CD4-positive, alpha-beta T cell treated with Interleukin-1 beta for 1 hour (primary cell): ENCODE measurements at regions not wholly inside any gene's neighbourhood (a gene's known extent, or its start where the extent isn't known, plus 50 kb on each side); places are given as distances from the start of the nearest gene placed in this dataset.
"Not testable (repeated sequence)": the region's sequence is repeated elsewhere in the genome, so short reads cannot be mapped to it uniquely, and the experiment has no call there.

Source experiments
- DNase-seq, 2 donors: peaks; one replicate each; pipeline ENCODE4 v3.0.0-alpha.2; 2020 to 2022

DNA sequence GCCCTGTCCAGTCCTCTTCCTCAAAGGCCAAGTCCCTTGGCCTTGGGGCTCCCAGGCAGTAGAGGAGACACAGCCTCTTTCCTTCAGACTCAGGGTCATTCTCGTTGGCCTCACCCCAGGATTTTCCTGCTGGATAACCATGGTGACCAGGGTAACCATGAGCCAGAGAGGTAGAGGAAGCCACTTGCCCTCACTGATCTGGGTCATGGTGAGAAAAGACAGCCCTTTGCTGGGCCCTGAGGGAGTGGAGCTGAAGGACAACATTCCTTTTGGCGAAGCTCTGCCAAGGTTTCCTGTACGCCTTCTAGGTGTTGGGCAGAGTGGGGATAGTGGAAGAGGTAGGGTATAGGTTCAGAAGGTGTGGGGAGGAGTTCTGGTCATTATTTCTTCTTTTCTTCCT lies 53.1 kb upstream of the WNT4 start:
- no peak for DNase-seq

DNA sequence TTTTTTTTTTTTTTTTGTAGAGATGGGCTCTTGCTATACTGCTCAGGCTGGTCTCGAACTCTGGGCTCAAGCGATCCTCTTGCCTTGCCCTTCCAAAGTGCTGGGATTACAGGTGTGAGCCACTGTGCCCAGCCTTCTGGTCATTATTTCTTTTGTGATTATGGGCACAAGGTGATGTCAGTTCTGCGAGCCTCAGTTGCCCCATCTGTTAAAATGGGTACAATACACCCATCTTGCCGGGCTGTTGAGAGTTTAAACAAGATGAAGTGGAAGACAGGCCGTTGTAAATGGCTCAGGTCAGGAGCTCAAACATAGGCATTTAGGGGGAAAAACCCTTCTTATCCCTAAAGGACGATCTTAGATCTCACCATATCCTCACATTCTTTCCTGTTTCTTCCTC lies 53.7 kb upstream of the WNT4 start:
- DNase-seq: no peak

DNA sequence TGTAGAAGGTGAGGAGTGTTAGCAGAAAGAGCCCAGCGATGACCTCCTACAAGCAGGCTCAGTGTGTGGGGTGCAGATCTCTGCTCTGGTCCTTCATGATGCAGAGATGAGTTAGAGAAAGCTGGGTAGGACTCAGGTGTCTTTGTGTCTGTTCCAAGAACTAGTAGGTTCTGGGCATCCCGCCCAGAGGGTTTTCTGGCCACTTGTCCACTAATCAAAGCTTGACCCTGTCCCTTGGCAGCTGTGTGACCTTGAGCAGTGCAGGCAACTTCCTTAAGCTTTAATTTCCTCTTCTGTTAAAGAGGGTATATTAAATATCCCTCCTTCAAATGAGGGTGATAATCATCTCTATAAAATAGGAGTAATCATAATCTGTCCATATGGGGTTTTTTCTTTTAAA lies 54.7 kb upstream of the WNT4 start:
- DNase-seq: no peak

DNA sequence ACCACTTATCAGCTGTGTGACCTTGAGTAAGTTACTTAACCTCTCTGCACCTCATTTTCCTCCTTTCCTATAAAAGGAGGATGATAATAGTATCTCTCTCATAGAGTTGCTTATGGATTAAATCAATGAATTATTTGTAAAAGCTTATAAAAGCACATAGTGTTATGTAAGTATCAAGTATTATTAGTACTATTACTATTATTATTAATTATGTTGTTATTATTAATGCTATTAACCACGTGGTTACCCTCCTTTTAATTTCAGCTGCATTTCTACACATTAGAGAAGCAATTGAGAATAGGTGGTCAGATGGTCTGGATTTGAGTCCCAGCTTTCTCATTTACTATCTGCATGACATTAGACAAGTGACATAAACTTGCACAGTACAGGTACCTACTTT lies 58.1 kb upstream of the WNT4 start:
- no peak for DNase-seq

DNA sequence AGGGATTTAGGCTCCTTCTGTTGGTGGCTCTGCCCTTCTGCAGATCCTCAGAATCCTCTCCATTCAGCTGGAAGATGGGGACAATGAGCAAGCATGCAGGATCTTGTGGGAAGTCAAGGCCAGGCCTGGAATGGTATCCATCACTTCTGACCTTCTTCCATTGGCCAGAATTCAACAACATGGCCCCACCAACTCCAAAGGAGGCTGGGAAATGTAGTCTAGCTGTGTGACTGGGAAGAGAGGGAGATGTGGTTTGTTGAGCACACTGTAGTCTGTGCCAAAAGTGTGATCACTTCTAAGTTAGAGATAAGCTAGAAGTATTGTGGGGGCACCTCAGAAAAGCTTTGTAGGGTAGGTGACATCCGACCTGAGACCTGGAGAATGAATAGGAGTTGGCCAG lies 60.4 kb upstream of the WNT4 start:
- no peak for DNase-seq

DNA sequence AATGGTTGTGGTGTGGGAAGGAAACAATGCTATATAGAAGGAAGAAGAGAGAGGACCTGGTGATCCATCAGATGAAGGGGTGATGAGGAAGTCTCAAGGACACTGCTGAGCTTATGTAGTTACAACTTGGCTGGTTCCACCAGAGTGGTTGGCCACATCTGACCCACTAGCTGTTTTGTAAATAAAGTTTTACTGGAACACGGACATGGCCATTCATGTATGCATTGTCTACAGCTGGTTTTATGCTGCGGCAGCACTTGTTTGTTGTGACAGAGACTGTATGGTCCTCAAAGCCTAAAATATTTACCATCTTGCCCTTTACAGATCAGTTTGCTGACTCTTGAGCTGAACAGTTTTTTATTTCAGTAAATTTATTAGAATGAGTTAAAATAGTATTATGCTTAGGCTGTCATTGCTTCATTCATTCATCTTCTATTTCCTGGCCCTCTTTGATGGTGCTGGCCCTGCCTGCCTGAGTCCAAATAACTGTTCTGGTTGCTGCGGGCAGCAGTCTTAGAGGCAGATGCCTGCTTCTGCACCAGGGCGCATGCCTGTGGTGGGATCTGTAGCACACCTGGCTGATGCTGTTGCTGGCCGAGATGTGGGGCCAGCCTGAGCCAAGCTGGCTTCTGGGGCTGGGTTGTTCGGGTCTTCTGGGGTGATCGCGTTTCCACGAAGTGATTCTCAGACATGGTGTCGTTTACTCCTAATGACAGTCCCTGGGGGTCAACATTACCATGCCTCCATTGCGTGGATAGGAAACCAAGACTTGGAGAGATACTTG lies 61.4 kb upstream of the WNT4 start:
- DNase-seq: no peak

DNA sequence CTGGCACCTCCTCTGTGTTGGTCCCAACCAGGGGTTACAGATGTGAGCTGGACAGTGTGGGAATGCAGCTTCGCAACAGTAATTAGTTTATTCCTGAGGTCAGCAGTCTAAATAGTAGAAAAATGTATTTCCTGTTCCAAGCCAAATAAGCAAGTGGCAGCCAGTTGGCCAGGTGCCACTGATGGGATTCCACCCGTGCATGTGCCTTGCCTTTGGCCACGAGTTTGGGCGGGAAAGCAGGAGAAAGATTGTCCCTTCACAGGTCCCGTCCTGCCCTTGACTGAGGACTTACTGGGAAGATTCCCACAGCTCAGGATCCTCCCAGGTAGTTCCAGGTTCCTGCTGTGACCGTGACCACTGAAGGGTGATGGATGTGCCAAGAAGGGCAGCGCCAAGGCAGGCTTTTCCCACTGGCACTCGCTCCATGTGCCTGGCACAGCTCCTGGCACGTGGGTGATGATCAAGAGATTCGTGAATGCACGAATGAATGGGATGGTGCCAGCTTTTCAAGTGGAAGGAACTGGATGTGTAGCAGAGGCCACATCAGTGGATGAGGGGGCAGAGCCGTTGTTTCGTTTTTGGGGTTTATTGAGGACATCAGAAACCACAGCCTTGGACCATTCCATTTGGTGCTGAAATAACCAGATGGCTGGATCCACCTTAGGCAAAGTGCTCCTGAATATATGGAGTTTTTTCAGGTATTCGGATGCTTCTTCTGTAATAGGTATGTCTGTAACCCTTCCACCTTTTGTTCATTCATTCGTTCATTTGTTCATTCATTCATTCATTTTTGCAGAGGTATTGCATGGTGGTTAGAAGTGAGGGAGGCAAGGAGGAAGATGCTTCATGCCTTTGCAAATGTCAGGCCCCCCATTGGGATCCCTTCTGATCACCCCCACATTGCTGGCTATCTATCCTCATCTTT lies 62.4 kb upstream of the WNT4 start:
- DNase-seq: no peak

DNA sequence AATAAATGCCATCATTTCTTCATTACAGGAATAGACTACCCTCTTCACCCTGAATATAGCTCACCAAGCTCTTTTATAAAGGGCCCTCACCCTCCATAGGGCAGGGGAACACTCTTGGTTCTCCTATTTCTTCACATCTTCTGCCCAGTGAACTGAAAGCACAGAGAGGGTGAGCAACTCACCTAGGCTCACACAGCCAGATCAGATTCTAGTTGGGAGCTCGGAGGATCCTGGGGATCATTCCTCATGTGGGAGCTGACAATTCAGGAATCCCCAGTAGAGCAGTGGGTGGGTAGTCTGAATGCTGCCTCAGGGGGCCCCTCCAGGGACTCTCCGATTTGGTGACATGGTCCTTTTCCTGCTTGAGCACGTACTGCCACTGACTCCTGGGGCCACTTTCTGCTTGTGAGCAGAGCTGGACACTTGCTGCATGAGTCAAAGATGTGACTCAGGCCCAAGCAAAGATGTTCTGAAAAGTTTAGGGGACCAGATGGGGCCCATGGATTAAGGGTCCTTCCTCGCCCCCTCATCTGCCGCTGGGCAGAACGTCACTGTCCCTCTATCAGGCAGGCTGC lies 63.7 kb upstream of the WNT4 start:
- DNase-seq: no peak

DNA sequence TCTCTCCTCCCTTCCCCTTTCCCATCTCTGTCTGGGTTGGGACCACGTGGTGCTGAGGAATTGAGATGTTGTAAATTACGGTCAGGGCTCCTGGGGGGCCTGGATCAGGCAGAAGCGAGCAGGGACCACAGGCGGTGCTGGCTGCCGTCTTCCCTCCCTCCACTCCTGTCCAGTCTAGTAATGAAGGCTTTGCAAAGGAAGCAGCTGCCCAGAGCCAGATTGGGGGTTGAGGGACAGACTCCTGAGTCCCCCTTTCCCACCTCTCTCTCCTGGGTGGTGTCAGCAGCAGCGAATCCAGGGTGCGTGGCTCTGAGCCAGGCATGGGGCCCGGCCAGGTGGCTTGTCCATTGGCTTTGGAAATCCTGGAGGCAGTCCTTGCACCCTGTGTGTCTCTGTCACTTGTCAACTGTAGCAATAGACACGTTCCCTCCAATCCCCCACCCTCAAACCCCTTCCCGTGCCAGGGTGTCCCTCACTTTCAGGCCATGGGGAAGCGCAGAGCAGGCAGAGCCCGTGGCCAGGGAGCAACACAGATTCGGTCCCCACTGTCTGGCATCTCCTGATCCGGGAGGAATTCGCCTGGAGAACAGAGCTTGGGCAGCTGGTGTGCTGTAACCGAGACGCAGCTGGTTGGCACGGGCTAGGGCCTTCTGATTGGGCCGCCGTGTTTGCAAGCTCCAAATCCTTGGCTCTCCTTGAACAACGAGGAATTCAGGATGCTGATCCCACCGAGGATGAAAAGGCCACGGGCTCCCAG lies 64.8 kb upstream of the WNT4 start:
- DNase-seq: no peak

DNA sequence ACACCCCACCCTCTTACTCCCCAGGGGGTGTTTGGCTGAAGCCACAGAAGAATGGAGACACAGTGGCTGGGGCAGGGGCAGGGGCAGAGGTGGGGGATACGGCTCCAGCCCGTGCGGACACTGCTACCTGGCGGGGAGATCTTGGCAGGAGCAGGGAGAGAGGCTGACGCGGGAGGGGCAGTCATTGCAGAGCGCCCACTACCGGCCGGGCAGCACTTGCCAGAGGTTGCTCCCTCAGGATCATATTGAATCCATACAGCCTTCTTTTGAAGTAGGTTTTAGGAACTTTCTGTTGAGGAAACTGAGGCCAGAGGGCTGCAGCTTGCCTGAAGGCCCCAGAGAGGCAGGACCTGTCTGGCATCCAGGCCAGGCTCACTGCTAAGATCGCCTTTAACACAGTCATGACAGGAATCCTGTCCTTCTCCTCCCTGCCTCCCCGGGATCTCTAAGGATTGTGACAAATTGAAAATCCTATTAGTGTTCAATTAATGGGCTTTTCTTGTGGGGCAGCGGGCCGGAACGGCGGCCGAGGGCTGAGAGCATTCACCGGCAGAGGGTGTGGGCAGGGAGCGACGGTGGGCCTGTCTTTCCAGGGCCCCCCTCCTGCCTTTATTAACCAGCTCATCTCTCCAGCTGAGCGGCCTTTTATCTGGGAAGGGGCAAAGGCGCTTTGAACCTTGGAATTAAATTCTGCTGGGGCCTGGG lies 65.5 kb upstream of the WNT4 start:
- DNase-seq: no peak

DNA sequence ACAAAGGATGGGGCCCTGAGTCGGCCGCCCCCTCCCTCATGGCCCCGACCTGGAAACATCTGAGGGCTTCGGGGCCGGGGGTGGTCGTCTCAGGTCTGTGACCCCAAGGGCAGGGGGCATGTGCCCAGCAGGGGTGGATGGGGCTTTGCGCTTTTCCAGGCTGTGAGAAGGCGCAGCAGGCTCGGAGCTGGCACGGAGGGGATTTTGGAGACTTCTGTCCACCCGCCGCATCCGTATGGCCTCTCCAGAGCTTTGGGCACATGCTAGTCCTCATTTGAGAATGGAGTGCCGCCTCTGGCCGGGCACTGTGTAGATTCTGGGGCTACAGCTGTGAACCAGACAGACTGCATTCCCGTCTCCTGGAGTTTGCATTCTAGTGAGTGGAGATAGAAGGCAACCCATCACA lies 66.1 kb upstream of the WNT4 start:
- DNase-seq: no peak

DNA sequence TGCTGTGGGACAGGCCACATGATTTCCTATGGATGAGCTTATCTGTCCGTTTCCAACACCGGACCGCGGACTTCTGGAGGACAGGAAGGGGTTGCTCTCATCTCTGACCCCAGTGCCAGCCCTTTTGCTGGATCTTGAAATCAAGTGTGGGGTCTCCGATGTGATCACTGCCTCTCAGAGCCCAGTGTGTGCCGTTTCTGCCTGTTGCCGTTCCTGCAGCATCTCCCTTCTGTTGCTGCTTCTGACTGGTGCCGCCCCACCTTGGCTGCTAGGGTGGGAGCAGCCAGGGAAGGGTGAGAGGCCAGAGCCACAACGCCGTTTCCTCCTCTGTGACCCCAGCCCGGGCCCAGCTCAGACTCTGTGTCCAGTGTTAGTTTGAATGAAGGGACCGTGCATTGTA lies 67.3 kb upstream of the WNT4 start:
- no peak for DNase-seq

DNA sequence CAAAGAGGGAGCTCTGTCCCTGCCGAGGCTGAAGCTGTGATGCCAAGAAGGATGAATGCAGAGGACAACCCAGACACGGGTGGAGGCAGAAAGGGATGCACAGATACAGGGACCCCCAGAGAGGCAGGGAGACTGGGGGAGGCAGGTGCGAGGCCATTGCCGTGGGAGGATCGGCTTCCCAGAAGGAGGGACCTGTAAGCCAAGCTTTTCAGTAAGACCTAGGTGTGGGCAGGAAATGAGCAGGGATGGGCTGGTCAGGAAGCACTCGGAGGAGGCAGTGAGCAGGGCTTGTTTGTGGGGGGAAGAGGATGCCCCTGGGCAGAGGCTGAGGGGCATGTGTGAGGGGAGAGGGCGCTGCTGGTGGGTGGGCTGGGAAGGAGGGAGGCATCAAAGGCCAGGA lies 67.7 kb upstream of the WNT4 start:
- no peak for DNase-seq

DNA sequence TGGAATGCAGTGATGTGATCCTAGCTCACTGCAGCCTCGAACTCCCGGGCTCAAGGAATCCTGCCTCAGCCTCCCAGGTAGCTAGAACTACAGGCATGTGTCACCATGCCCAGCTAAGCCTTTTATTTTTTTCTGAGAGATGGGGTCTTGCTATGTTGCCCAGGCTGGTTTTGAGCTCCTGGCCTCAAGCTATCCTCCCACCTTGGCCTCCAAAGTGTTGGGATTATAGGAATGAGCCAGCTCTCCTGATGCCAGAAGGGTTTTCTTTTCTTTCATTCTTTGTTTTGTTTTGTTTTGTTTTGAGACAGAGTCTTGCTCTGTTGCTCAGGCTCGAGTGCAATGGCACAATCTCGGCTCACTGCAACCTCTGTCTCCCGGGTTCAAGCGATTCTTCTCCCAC lies 68.6 kb upstream of the WNT4 start:
- not testable (repeated sequence) for DNase-seq

DNA sequence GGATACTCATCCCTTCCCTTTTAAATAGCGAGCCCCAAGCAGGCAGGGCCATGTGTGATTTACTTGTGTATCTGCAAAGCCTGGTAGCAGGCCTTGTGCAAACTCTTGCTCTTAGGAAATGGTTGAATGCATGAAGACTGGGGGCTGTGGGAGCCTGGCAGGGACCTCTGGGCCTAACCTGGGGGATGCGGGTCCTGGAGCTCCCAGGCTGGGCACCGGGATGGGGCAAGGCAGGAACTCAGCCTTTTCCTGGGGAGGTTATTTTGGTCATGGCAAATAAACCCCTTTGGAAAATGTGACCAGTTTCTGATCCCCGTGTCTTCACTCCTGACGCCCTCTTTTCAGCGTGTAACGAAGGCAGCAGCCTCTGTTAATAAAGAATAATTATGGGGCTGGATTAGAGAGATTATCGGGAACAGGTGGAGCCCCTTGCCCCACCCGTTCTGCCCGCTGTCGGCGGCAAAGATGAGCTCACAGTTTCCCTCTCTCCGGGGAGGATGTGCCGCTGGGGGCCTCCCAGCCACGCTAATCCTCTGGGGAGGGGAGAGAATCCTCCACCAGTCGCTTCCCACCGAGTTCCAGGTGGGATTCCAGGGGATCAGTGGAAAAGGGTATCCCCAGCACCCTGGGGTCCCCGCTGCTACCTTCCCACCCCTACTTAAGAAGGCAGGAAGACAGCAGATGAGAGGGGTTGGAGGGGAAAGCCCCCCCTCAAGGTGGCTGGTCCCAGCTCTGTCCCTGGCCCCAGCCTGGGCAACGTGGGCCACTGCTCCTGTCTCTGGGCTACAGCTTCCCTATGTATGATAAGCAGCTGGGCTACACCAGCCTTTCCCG lies 69.7 kb upstream of the WNT4 start:
- DNase-seq: no peak

DNA sequence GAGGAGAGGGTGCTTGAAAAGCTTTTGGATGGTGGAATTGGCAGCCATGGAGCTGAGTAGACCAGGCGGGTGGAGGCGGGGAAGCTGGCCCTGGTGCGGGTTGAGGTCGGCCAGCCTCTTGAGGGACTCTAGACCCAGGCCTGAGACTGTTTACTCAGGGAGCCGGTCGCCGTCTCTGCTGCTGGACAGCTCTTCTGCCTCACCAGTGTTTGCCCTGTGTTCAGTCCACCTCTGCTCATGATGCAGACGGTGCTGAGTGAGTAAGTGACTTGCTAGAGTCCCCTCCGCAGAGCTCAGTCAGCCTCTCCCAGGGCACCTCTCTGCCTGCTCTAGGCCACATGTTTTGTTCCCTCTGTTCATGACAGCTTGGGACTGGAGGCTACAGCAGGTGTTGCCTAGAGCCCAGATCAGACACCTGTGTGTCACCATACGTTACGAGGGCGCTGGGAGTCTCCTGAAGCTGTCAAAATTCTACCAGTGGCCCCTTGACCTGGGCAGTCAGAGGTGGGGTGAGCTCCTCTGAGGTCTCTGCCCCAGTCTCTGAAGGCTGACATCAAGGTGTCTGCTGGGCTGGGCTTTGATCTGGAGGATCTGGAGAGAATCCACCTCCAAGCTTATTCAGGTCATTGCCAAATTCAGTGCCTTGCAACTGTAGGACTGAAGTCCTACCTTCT lies 73.5 kb upstream of the WNT4 start:
- DNase-seq: no peak

DNA sequence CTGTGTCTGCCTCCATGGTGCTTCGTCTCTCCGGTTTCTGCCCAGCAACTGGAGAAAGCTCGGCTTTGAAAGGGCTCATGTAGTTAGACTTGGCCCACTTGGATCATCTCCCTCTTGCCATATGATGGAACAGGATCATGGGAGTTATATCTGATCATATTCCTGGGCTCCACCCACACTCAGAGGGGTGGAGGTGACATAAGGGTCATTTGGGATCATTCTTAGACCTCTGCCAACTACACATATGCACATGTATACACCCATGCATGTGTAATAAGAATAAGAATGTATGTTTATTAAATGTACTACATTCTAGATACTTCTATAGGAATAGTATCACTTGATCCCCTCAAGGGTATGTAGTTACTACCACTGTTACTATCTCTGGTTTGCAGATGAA lies 74.1 kb upstream of the WNT4 start:
- no peak for DNase-seq

DNA sequence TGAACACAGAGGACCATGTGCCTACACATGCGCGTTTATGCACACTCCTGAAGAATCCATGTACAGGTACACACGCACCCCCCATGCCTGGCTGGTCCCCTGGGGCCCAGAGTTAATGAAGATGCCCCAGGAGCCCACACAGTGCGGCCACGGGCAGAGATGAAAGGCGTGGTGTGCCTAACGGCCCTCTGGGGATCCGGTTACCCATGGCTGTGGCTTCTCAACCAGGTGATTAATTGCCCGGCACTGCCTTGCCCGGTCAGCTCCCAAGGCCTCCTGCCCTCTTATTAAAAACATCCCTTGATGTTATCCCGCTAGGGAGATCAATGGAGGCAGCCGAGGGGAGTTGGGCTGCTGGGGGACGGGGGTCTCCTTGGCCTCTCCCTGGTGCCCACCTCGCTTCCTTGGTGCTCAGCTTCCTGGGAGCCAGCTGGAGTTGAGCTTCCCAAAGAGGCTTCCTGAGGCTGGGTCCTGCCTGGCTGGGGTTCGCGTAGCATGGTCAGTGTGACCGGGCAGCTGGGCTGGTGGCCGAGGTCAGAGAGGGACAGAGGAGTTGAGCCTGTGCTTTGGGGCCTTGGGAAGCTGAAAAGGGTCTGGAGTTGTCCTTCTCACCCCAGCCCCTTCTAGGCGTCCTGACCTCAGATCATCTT lies 75.0 kb upstream of the WNT4 start:
- DNase-seq: no peak

DNA sequence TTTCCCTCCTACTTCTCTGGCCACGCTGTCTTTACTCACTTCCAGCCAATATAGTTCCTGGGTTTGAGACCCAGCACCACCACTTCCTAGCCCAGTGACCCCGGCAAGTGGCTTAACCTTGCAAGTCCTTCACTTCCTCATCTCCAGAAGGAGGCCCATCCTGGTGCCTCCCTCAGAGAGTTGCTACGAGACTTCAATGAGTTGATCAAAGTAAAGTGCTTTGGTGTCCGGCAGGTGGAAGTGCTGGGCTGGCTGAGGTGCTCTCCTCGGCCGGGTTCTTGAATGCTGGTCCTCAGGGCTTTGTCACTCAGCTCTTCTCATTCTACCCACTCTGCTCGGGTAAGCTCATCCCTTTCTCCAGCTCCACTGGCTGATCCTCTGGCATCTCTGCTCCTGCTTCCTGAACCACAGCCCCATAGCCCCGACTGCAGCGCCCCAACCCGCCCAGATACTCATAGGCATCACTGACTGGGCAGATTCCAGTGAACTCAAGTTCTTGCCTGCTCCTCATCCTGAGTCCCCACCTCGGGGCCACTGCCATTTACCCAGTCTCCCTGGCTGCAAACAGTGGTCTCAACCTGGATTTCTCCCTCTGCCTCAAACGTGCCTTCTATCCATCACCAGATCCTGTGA lies 75.8 kb upstream of the WNT4 start:
- no peak for DNase-seq

DNA sequence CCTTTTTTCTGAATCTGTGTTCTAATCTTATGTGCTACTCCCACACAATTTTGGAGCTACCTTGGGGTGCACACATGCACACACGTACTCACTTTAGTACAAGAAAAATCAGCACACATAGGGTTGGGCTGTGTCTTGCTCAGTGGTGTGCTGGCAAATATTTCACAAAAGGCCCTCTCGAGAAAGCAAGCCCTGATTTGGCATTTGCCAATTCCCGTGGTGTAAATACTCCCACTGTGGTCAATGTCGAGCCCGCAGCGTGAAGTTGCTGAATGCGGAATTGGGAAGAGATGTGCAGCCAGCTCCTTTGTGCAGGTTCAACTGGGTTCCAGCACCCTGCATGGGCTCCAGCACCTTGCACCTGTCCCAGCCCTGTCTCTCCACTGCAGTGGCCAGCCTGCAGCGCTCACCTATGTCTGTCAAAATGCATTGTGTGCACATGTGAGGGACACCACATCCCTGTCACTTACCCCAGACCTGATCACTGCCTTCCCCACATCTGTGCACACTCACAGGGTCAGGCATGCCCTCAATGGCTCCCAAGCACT lies 78.4 kb upstream of the WNT4 start:
- no peak for DNase-seq
